HepG2 (cell line): ENCODE measurements at regions not wholly inside any gene's neighbourhood (a gene's known extent, or its start where the extent isn't known, plus 50 kb on each side); places are given as distances from the start of the nearest gene placed in this dataset.
A peak's percentile ranks its signal among the peaks of the same experiment; 100 is the strongest.

Experiments
- ATAC-seq: fragments of 200-7000 bp; cut with Tn5 transposase; 3 replicates; pipeline ENCODE4 v1.9.1; 2020; ENCODE audit warnings: mild to moderate bottlenecking, moderate library complexity
- BruUV-seq: library from RNA; stranded (reverse); fragments of 400-500 nt; replicated peaks from 2 replicates; lab custom pipeline; 2021; lab: Mats Ljungman, UMichigan
- CTCF ChIA-PET: fragments of 300-600 bp; formaldehyde crosslinking; extraction: SDS; loops from one replicate; lab custom pipeline; 2021; ENCODE audit warnings: low total read pairs, inconsistent platforms, low intra/inter-chr PET ratio; lab: Yijun Ruan, JAX
- POLR2A ChIA-PET: fragments of 350-600 bp; sonication (Branson Sonifier 250); formaldehyde crosslinking; loops from one replicate; lab custom pipeline; 2020; ENCODE audit warnings: antibody characterized with exemption, inconsistent platforms; lab: Yijun Ruan, JAX
- DNase-seq: peaks from one replicate; pipeline ENCODE4 v3.0.0-alpha.2; 2015; ENCODE audit warnings: low spot score
- FAIRE-seq: peaks from 3 replicates; lab custom pipeline; 2011; peaks lifted over from hg19 to GRCh38; lab: Jason Lieb, UNC
- H2AFZ ChIP-seq: one replicate; pipeline ENCODE4 v1.6.1; 2011; ENCODE audit warnings: low read length, inconsistent platforms
- H3K27ac ChIP-seq: fragments of 300-600 bp; 3 replicates; pipeline ENCODE4 v1.8.0; 2011; ENCODE audit warnings: mixed run types, mild to moderate bottlenecking, mixed read lengths, low read length, inconsistent platforms; ENCODE audit not compliant: insufficient read depth; ENCODE audit errors: extremely low read length
- H3K27me3 ChIP-seq, 2 experiments: fragments of 200-600 bp in 1 of 2; 2 replicates in 1 of 2; 3 replicates in 1 of 2; pipeline versions ENCODE4 v1.6.0 to v1.8.0; 2011; ENCODE audit warnings: low read length in 2 of 2, mild to moderate bottlenecking in 2 of 2, moderate library complexity in 2 of 2, inconsistent platforms in 1 of 2; ENCODE audit not compliant: insufficient read depth in 2 of 2, control insufficient read depth in 1 of 2
- H3K36me3 ChIP-seq, 2 experiments: fragments of 200-600 bp in 1 of 2; replicated peaks in 1 of 2; 2 replicates in 1 of 2; 3 replicates in 1 of 2; pipeline versions ENCODE4 v1.5.1 to v1.8.0; 2011; ENCODE audit warnings: low read length in 2 of 2, inconsistent platforms in 1 of 2; ENCODE audit not compliant: insufficient read depth in 2 of 2, control insufficient read depth in 1 of 2
- H3K4me1 ChIP-seq: 2 replicates; pipeline ENCODE4 v1.5.1; 2012; ENCODE audit warnings: low read length, inconsistent platforms; ENCODE audit not compliant: insufficient read depth
- H3K4me2 ChIP-seq: 2 replicates; pipeline ENCODE4 v1.6.0; 2011; ENCODE audit warnings: low read depth, low read length, inconsistent platforms
- H3K4me3 ChIP-seq, 3 experiments: fragments of 200-600 bp in 1 of 3; sonication (generic), shearing (Covaris generic) in 1 of 3; replicated peaks in 1 of 3; 2 replicates each; pipeline ENCODE4 v1.5.1; 2011 to 2016; ENCODE audit warnings: low read length in 3 of 3, inconsistent platforms in 2 of 3, low read depth in 2 of 3, mild to moderate bottlenecking in 2 of 3, control low read depth in 1 of 3, mixed read lengths in 1 of 3; ENCODE audit not compliant: insufficient read depth in 1 of 3
- H3K79me2 ChIP-seq: one replicate; pipeline ENCODE4 v1.6.1; 2011; ENCODE audit warnings: low read length, inconsistent platforms; ENCODE audit not compliant: insufficient read depth
- H3K9ac ChIP-seq: 2 replicates; pipeline ENCODE4 v1.6.0; 2011; ENCODE audit warnings: mild to moderate bottlenecking, low read depth, low read length, inconsistent platforms; ENCODE audit not compliant: insufficient read depth
- H3K9me3 ChIP-seq: 2 replicates; pipeline ENCODE4 v1.5.1; 2012; ENCODE audit warnings: mild to moderate bottlenecking, low read length
- H4K20me1 ChIP-seq: 2 replicates; pipeline ENCODE4 v1.6.0; 2011; ENCODE audit warnings: inconsistent platforms, mild to moderate bottlenecking, low read length, moderate library complexity; ENCODE audit not compliant: insufficient read depth
- ATF7 ChIP-seq, 2 experiments: fragments of 450-650 bp in 1 of 2; sonication (generic) in 1 of 2; formaldehyde crosslinking in 1 of 2; IDR thresholded peaks; 2 replicates each; pipeline versions ENCODE4 v1.4.0 to v1.6.1; 2016 to 2020; ENCODE audit warnings: antibody characterized with exemption in 1 of 2, mild to moderate bottlenecking in 1 of 2, missing genetic modification reagents in 1 of 2
- BRCA1 ChIP-seq: sonication (generic); formaldehyde crosslinking; IDR thresholded peaks from 2 replicates; pipeline ENCODE4 v1.4.0; 2020; ENCODE audit warnings: missing genetic modification reagents
- CC2D1A ChIP-seq: sonication (generic); formaldehyde crosslinking; IDR thresholded peaks from 2 replicates; pipeline ENCODE4 v1.8.1; 2023; ENCODE audit warnings: mild to moderate bottlenecking, missing genetic modification reagents
- CCDC6 ChIP-seq: sonication (generic); formaldehyde crosslinking; IDR thresholded peaks from 2 replicates; pipeline ENCODE4 v1.8.1; 2022; ENCODE audit warnings: mild to moderate bottlenecking, missing genetic modification reagents, moderate library complexity
- GABPB1 ChIP-seq: IDR thresholded peaks from 2 replicates; pipeline ENCODE4 v1.6.1; 2016; ENCODE audit warnings: mild to moderate bottlenecking, missing genetic modification reagents, moderate library complexity, missing compliant biosample characterization
- GMEB1 ChIP-seq: sonication (generic); formaldehyde crosslinking; IDR thresholded peaks from 2 replicates; pipeline ENCODE4 v1.5.1; 2020; ENCODE audit warnings: missing genetic modification reagents, mild to moderate bottlenecking, borderline replicate concordance
- GPBP1L1 ChIP-seq: sonication (generic); formaldehyde crosslinking; IDR thresholded peaks from 2 replicates; pipeline ENCODE4 v1.5.0; 2020; ENCODE audit warnings: mild to moderate bottlenecking, missing genetic modification reagents
- KAT7 ChIP-seq: IDR thresholded peaks from 2 replicates; pipeline ENCODE4 v1.6.1; 2018; ENCODE audit warnings: borderline replicate concordance, missing compliant biosample characterization
- MAZ ChIP-seq, 2 experiments: sonication (generic) in 1 of 2; formaldehyde crosslinking in 1 of 2; IDR thresholded peaks; 2 replicates each; pipeline versions ENCODE4 v1.5.0 to v1.6.1; 2012 to 2020; ENCODE audit warnings: low read depth in 2 of 2, mild to moderate bottlenecking in 2 of 2, borderline replicate concordance in 1 of 2, improper control_type of control experiment in 1 of 2, low read length in 1 of 2, missing genetic modification reagents in 1 of 2, moderate library complexity in 1 of 2
- NFATC3 ChIP-seq: sonication (generic); formaldehyde crosslinking; IDR thresholded peaks from 2 replicates; pipeline ENCODE4 v1.5.1; 2020; ENCODE audit warnings: mild to moderate bottlenecking, missing genetic modification reagents
- NFE2 ChIP-seq: sonication (generic); formaldehyde crosslinking; IDR thresholded peaks from 2 replicates; pipeline ENCODE4 v1.4.0; 2020; ENCODE audit warnings: missing genetic modification reagents
- RAD21 ChIP-seq: fragments of 450-650 bp; formaldehyde crosslinking; IDR thresholded peaks from 2 replicates; pipeline ENCODE4 v1.5.0; 2020; ENCODE audit warnings: mild to moderate bottlenecking
- SCMH1 ChIP-seq: sonication (generic); formaldehyde crosslinking; IDR thresholded peaks from 2 replicates; pipeline ENCODE4 v1.9.0; 2021; ENCODE audit warnings: missing genetic modification reagents, mild to moderate bottlenecking, borderline replicate concordance
- STAG1 ChIP-seq: sonication (generic); formaldehyde crosslinking; IDR thresholded peaks from 2 replicates; pipeline ENCODE4 v1.4.0; 2020; ENCODE audit warnings: missing genetic modification reagents
- ZFP62 ChIP-seq: sonication (generic); formaldehyde crosslinking; IDR thresholded peaks from 2 replicates; pipeline ENCODE4 v1.4.0; 2020; ENCODE audit warnings: missing genetic modification reagents
- ZMYM3 ChIP-seq: sonication (generic); formaldehyde crosslinking; IDR thresholded peaks from 2 replicates; pipeline ENCODE4 v1.5.1; 2020; ENCODE audit warnings: mild to moderate bottlenecking, missing genetic modification reagents
- ZNF24 ChIP-seq: fragments of 450-650 bp; IDR thresholded peaks from 2 replicates; pipeline ENCODE4 v1.6.1; 2017; ENCODE audit warnings: antibody characterized with exemption, mild to moderate bottlenecking
- ZNF605 ChIP-seq: sonication (generic); formaldehyde crosslinking; IDR thresholded peaks from 2 replicates; pipeline ENCODE4 v1.8.0; 2022; ENCODE audit warnings: mild to moderate bottlenecking, missing genetic modification reagents
- ZNF709 ChIP-seq: sonication (generic); formaldehyde crosslinking; IDR thresholded peaks from 2 replicates; pipeline ENCODE4 v1.5.0; 2020; ENCODE audit warnings: mild to moderate bottlenecking, missing genetic modification reagents
- ZNF740 ChIP-seq: sonication (generic); formaldehyde crosslinking; IDR thresholded peaks from 2 replicates; pipeline ENCODE4 v1.4.0; 2020; ENCODE audit warnings: missing genetic modification reagents
- ZNF839 ChIP-seq: sonication (generic); formaldehyde crosslinking; IDR thresholded peaks from 2 replicates; pipeline ENCODE4 v1.4.0; 2020; ENCODE audit warnings: missing genetic modification reagents, mild to moderate bottlenecking, borderline replicate concordance
- WGBS: methylation state at CpG from one replicate; pipeline ENCODE4 v1.1.6; 2017; ENCODE audit warnings: low lambda C conversion rate; 5-methylcytosine and 5-hydroxymethylcytosine counted together
- in situ Hi-C: cut with HindIII; loops from 2 replicates; pipeline ENCODE4 v1.10.0; 2017; ENCODE audit warnings: low pct_unique_long_range_greater_than_20kb; ENCODE audit not compliant: extremely low pct_ligation_motif_present
- intact Hi-C: fragments of 100-400 bp; cut with micrococcal nuclease; formaldehyde crosslinking; loops from one replicate; pipeline ENCODE4 v1.10.0; 2022; ENCODE audit not compliant: unreplicated experiment

GRCh38 chr2:43165378-43166069 is 60.9 kb downstream of the ZFP36L2 start:
- Histone ChIP-seq H3K27ac (no peak overlapping the region), H2AFZ (no peak overlapping the region), H3K79me2 (no peaks in the 10 kb centered on the region), H3K4me3 (no peak overlapping the region), H3K9me3 (no peaks in the 10 kb centered on the region), H3K4me1 (peaks cover 82% of the 10 kb centered on the region), H3K9ac (no peak overlapping the region), H4K20me1 (no peaks in the 10 kb centered on the region), H3K36me3 (no peaks in the 10 kb centered on the region), H3K4me2 (no peak overlapping the region), H3K27me3 (no peaks in the 10 kb centered on the region)
- FAIRE-seq (no peak), DNase-seq (peak; percentile 47), ATAC-seq (no peak)
- 89% methylated on average over 9 of the region's 9 CpGs for WGBS
- ChIA-PET CTCF (interaction anchor here (0.7 to 1.0 kb wide), 2 partner anchors 34 to 191 kb away, joined by 3 read pairs; no protein-coding TSS in a partner anchor), POLR2A (interaction anchor here (1.7 to 11.0 kb wide), 2 partner anchors 12 to 44 kb away, joined by 3 to 97 read pairs; no protein-coding TSS in a partner anchor)
- intact Hi-C loops = loop anchor here (5.0 kb wide), 1 partner anchor 338 kb away; no protein-coding TSS in a partner anchor
- in situ Hi-C loops = loop anchor here (10.0 kb wide), 1 partner anchor 59 kb away; the partner anchor contains the start of gene ZFP36L2
- BruUV-seq = no TSS peak
- TF ChIP-seq ZNF709 (no peak), ZNF839 (CRISPR knock-in tag) (no peak), BRCA1 (CRISPR knock-in tag) (no peak), ZMYM3 (no peak), ZFP62 (no peak), CCDC6 (CRISPR knock-in tag) (peak; percentile 26; the same call in 1 of the 2 replicates), GMEB1 (CRISPR knock-in tag) (no peak), NFATC3 (no peak), KAT7 (CRISPR knock-in tag) (no peak), NFE2 (CRISPR knock-in tag) (no peak), ZNF605 (peak; percentile 41; the same call in 1 of the 2 replicates), ZNF24 (no peak), ATF7 (IDR thresholded peaks at IDR 0.05) (no peak), ATF7 (CRISPR knock-in tag; IDR thresholded peaks at IDR 0.05) (no peak), GABPB1 (CRISPR knock-in tag) (no peak), STAG1 (CRISPR knock-in tag) (peak; percentile 63), CC2D1A (CRISPR knock-in tag) (0 out of 2 replicates have a peak, but pooled peaks have one; percentile 44), SCMH1 (CRISPR knock-in tag) (no peak), GPBP1L1 (no peak), RAD21 (CRISPR knock-in tag) (peak; percentile 66), MAZ (IDR thresholded peaks at IDR 0.05; ENCODE audit: borderline replicate concordance, low read depth, low read length) (no peak), MAZ (CRISPR knock-in tag; IDR thresholded peaks at IDR 0.05; ENCODE audit: low read depth) (peak; percentile 24; the same call in 1 of the 2 replicates), ZNF740 (CRISPR knock-in tag) (peak; percentile 86)
